Thyroid gland (tissue), 4 donors: ENCODE measurements at regions not wholly inside any gene's neighbourhood (a gene's known extent, or its start where the extent isn't known, plus 50 kb on each side); places are given as distances from the start of the nearest gene placed in this dataset.
A peak's percentile ranks its signal among the peaks of the same experiment; 100 is the strongest.

Experiments
- DNase-seq, 2 donors: peaks; one replicate each; pipeline ENCODE4 v3.0.0-alpha.2; 2019
- H3K27ac ChIP-seq, 3 donors: fragments of 200-600 bp; sonication (generic); 1 replicate in 2 of 3; 2 replicates in 1 of 3; pipeline ENCODE4 v1.5.1; 2016 to 2019; ENCODE audit warnings: mild to moderate bottlenecking in 1 of 3, moderate library complexity in 1 of 3
- H3K27me3 ChIP-seq: fragments of 200-600 bp; sonication (generic); one replicate; pipeline ENCODE4 v1.5.1; 2019
- H3K36me3 ChIP-seq, 2 donors: fragments of 200-600 bp; sonication (generic); one replicate each; pipeline ENCODE4 v1.5.1; 2016 to 2019
- H3K4me1 ChIP-seq, 2 donors: fragments of 200-600 bp; sonication (generic); one replicate each; pipeline ENCODE4 v1.5.1; 2017 to 2019
- H3K4me3 ChIP-seq, 3 donors: fragments of 200-600 bp; sonication (generic); replicated peaks in 1 of 3; 1 replicate in 2 of 3; 2 replicates in 1 of 3; pipeline ENCODE4 v1.5.1; 2016; ENCODE audit warnings: mild to moderate bottlenecking in 1 of 3
- H3K9me3 ChIP-seq: fragments of 200-600 bp; sonication (generic); one replicate; pipeline ENCODE4 v1.5.1; 2017
- POLR2A ChIP-seq, 2 donors: fragments of 450-650 bp; IDR thresholded peaks; one replicate each; pipeline ENCODE4 v1.6.1; 2017; ENCODE audit warnings: antibody characterized with exemption in 2 of 2, mild to moderate bottlenecking in 2 of 2, moderate library complexity in 1 of 2
- WGBS, 2 donors: methylation state at CpG; one replicate each; pipeline ENCODE4 v1.1.5; 2017; 5-methylcytosine and 5-hydroxymethylcytosine counted together
- intact Hi-C: fragments of 100-400 bp; cut with DNase I; formaldehyde crosslinking; loops from one replicate; pipeline ENCODE4 v1.15.1; 2023
- TF ChIP-seq, protein P1 (sequence below), 6 experiments: fragments of 200-600 bp in 3 of 6; fragments of 450-650 bp in 3 of 6; sonication (generic) in 3 of 6; IDR thresholded peaks; one replicate each; pipeline ENCODE4 v1.5.1; 2016 to 2019; ENCODE audit warnings: antibody characterized with exemption in 6 of 6, mild to moderate bottlenecking in 2 of 6, inconsistent platforms in 1 of 6, moderate library complexity in 1 of 6

GRCh38 chr2:59786684-59787083, 766.8 kb downstream of the BCL11A start:
- Histone ChIP-seq H3K4me1 (no peaks in the 10 kb centered on the region), H3K27ac (no peak overlapping the region), H3K4me3 (no peak overlapping the region), H3K9me3 (no peaks in the 10 kb centered on the region), H3K27me3 (no peaks in the 10 kb centered on the region), H3K36me3 (no peaks in the 10 kb centered on the region)
- WGBS, 2 donors, result 88 to 92% methylated on average over 1 of the region's 1 CpG
- no peak for TF ChIP-seq POLR2A (IDR thresholded peaks at IDR 0.05)
- TF ChIP-seq, protein P1, sequence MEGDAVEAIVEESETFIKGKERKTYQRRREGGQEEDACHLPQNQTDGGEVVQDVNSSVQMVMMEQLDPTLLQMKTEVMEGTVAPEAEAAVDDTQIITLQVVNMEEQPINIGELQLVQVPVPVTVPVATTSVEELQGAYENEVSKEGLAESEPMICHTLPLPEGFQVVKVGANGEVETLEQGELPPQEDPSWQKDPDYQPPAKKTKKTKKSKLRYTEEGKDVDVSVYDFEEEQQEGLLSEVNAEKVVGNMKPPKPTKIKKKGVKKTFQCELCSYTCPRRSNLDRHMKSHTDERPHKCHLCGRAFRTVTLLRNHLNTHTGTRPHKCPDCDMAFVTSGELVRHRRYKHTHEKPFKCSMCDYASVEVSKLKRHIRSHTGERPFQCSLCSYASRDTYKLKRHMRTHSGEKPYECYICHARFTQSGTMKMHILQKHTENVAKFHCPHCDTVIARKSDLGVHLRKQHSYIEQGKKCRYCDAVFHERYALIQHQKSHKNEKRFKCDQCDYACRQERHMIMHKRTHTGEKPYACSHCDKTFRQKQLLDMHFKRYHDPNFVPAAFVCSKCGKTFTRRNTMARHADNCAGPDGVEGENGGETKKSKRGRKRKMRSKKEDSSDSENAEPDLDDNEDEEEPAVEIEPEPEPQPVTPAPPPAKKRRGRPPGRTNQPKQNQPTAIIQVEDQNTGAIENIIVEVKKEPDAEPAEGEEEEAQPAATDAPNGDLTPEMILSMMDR (IDR thresholded peaks at IDR 0.05), result no peak
- intact Hi-C loops, result no loop called here
- DNase-seq, result no peak

GRCh38 chr2:59779571-59779970, 773.9 kb downstream of the BCL11A start:
- intact Hi-C loops, result no loop called here
- no peaks in the 10 kb centered on the region for H3K27me3 ChIP-seq
- no peaks in the 10 kb centered on the region for H3K4me1 ChIP-seq
- DNase-seq, result no peak
- no peaks in the 10 kb centered on the region for H3K9me3 ChIP-seq
- no peak for TF ChIP-seq POLR2A (IDR thresholded peaks at IDR 0.05)
- TF ChIP-seq, protein P1 (IDR thresholded peaks at IDR 0.05), result no peak
- H3K27ac ChIP-seq, result no peak overlapping the region
- no peaks in the 10 kb centered on the region for H3K36me3 ChIP-seq
- H3K4me3 ChIP-seq, result no peak overlapping the region

GRCh38 chr2:59777120-59777519, 776.3 kb downstream of the BCL11A start:
- H3K4me3 ChIP-seq, result no peak overlapping the region
- H3K36me3 ChIP-seq, result no peaks in the 10 kb centered on the region
- 94 to 97% methylated on average over 3 of the region's 3 CpGs for WGBS, 2 donors
- H3K27me3 ChIP-seq, result no peaks in the 10 kb centered on the region
- H3K4me1 ChIP-seq, result no peaks in the 10 kb centered on the region
- TF ChIP-seq, protein P1 (IDR thresholded peaks at IDR 0.05), result no peak
- no peak for TF ChIP-seq POLR2A (IDR thresholded peaks at IDR 0.05)
- intact Hi-C loops, result no loop called here
- no peak for DNase-seq
- H3K27ac ChIP-seq, result no peak overlapping the region
- H3K9me3 ChIP-seq, result no peaks in the 10 kb centered on the region

DNA sequence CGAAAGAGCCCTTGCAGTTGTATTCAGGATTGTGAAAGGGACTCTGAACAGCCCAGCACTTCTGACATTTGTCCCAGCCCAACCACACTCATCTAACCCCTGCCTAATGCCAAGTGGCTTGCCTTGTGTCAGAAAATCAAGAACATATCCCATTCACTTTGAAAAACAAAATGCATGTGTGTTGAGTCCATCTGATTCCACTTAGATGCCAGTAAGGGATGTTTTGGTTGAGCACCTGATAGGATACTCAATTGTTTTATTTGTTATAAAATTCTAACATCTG, 776.8 kb downstream of the BCL11A start:
- no peak for DNase-seq
- intact Hi-C loops, result no loop called here
- no peak overlapping the region for H3K4me3 ChIP-seq
- no peaks in the 10 kb centered on the region for H3K9me3 ChIP-seq
- H3K27ac ChIP-seq, result no peak overlapping the region
- no peaks in the 10 kb centered on the region for H3K36me3 ChIP-seq
- no peaks in the 10 kb centered on the region for H3K4me1 ChIP-seq
- no peaks in the 10 kb centered on the region for H3K27me3 ChIP-seq
- 89 to 96% methylated on average over 1 of the region's 1 CpG for WGBS, 2 donors
- TF ChIP-seq POLR2A (IDR thresholded peaks at IDR 0.05), result no peak
- TF ChIP-seq, protein P1 (IDR thresholded peaks at IDR 0.05), result no peak

DNA sequence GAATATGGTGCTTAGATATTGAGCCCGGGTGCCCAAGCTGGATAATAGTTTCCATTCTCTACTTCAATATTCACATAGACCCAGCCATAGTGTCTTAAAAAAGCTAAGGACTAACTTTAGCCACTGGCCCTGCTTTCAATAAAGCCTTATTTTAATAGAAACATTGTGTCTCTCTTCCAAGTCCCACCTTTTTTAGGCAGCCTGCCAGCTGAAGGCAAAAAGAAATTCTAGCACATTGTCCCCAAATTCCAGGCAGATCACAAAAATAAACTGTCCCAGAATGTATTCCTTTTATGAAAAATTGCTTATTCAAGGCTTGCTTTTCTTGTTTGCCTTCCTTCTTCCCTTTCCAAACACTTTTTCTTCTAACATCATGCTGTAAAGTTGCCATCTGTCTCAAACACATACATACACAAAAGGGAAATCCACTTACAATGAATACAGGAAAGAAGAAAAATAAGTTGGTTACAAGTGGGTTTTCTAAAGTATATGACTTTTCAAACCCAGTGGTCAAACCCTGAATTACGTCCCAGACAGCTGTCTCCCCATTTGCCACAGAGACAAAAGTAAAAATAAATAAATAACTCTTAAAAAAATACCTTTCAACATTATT, 778.5 kb downstream of the BCL11A start:
- no peaks in the 10 kb centered on the region for H3K27me3 ChIP-seq

More for the DNA sequence above, 778.5 kb downstream of the BCL11A start:
- no peaks in the 10 kb centered on the region for H3K9me3 ChIP-seq
- peak in 1 of 2 donors; percentile 12 for DNase-seq
- intact Hi-C loops, result no loop called here
- no peak overlapping the region for H3K4me3 ChIP-seq
- no peaks in the 10 kb centered on the region for H3K4me1 ChIP-seq
- TF ChIP-seq, protein P1 (IDR thresholded peaks at IDR 0.05), result no peak
- no peak for TF ChIP-seq POLR2A (IDR thresholded peaks at IDR 0.05)
- H3K36me3 ChIP-seq, result no peaks in the 10 kb centered on the region
- H3K27ac ChIP-seq, result no peak overlapping the region
- WGBS, 2 donors, result 68 to 80% methylated on average over 2 of the region's 2 CpGs
